ENCODE measurements at regions not wholly inside any gene's neighbourhood (a gene's known extent, or its start where the extent isn't known, plus 50 kb on each side); places are given as distances from the start of the nearest gene placed in this dataset.

DNA sequence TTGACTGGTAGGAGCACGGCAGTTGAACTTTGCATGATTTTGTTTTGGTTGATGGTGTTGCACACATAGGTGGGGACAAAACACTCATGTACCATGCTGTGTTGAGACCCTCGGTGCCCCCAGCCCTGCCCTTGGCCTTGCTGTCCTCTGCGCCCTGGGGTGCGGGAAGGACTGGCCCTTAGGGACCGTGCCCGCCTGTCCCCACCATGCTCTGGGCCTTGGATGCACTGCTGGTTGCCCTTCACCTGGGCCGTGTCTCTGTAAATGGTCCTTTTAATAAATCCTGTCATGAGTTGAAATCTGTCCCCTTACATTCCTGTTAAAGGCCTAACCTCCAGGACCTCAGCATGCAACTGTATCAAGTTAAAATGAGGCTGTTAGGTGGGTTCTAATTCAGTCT is 102.3 kb upstream of the ANO1 start:
- Histone ChIP-seq H3K4me3 (no peak overlapping the region), H3K27ac (ENCODE audit: control insufficient read depth, insufficient read depth) (no peak overlapping the region), H4K20me1 (ENCODE audit: control insufficient read depth, insufficient read depth) (no peaks in the 10 kb centered on the region), H3K4me1 (ENCODE audit: control insufficient read depth, insufficient read depth, low read length) (peaks cover 3% of the 10 kb centered on the region; the same call in 1 of the 2 replicates), H3K9me3 (replicated peaks; ENCODE audit: control insufficient read depth, insufficient read depth, low read length) (no peaks in the 10 kb centered on the region), H2AFZ (ENCODE audit: control insufficient read depth, low read depth, low read length) (no peak overlapping the region), H3K79me2 (ENCODE audit: control insufficient read depth, insufficient read depth, low read length) (no peaks in the 10 kb centered on the region), H3K36me3 (ENCODE audit: control insufficient read depth in 2 of 2, insufficient read depth in 2 of 2, low read length in 1 of 2) (no peaks in the 10 kb centered on the region), H3K9ac (ENCODE audit: control insufficient read depth, insufficient read depth, low read length) (no peak overlapping the region), H3K4me2 (ENCODE audit: control insufficient read depth, insufficient read depth) (no peak overlapping the region), H3K27me3 (replicated peaks in 1 of 2; ENCODE audit: control insufficient read depth in 2 of 2, insufficient read depth in 2 of 2, low read length in 1 of 2) (peaks cover 0 to 4% of the 10 kb centered on the region in 2 experiments; a peak in 2 of 4 replicates)
- WGBS (ENCODE audit: insufficient coverage, insufficient replicate concordance, low lambda C conversion rate, missing lambda C conversion rate): 42% methylated on average over 7 of the region's 7 CpGs
- FAIRE-seq: no peak
- BruUV-seq (replicated peaks): no TSS peak
- TF ChIP-seq NBN (IDR thresholded peaks at IDR 0.05) (no peak), MYB (IDR thresholded peaks at IDR 0.05; ENCODE audit: borderline replicate concordance, low read depth, low read length) (no peak), NRF1 (conservative IDR thresholded peaks at IDR 0.05; ENCODE audit: low read depth, low read length) (no peak), ZNF207 (IDR thresholded peaks at IDR 0.05; ENCODE audit: borderline replicate concordance) (no peak), DPF2 (IDR thresholded peaks at IDR 0.05) (no peak), NR2C1 (IDR thresholded peaks at IDR 0.05) (no peak), POLR2AphosphoS5 (IDR thresholded peaks at IDR 0.05; ENCODE audit: low read length) (no peak), SRF (IDR thresholded peaks at IDR 0.05; ENCODE audit: low read depth in 2 of 2, low read length in 2 of 2) (no peak), RB1 (IDR thresholded peaks at IDR 0.05; ENCODE audit: borderline replicate concordance) (no peak), ZNF274 (IDR thresholded peaks at IDR 0.05; ENCODE audit: insufficient read depth, insufficient read length) (no peak), MEF2A (IDR thresholded peaks at IDR 0.05; ENCODE audit: insufficient read depth, low read depth, low read length) (no peak), SUPT20H (IDR thresholded peaks at IDR 0.05; ENCODE audit: borderline replicate concordance, control insufficient read depth, low read depth, low read length) (no peak), RUNX3 (IDR thresholded peaks at IDR 0.05; ENCODE audit: low read length) (no peak)
- TF ChIP-seq, protein P1, sequence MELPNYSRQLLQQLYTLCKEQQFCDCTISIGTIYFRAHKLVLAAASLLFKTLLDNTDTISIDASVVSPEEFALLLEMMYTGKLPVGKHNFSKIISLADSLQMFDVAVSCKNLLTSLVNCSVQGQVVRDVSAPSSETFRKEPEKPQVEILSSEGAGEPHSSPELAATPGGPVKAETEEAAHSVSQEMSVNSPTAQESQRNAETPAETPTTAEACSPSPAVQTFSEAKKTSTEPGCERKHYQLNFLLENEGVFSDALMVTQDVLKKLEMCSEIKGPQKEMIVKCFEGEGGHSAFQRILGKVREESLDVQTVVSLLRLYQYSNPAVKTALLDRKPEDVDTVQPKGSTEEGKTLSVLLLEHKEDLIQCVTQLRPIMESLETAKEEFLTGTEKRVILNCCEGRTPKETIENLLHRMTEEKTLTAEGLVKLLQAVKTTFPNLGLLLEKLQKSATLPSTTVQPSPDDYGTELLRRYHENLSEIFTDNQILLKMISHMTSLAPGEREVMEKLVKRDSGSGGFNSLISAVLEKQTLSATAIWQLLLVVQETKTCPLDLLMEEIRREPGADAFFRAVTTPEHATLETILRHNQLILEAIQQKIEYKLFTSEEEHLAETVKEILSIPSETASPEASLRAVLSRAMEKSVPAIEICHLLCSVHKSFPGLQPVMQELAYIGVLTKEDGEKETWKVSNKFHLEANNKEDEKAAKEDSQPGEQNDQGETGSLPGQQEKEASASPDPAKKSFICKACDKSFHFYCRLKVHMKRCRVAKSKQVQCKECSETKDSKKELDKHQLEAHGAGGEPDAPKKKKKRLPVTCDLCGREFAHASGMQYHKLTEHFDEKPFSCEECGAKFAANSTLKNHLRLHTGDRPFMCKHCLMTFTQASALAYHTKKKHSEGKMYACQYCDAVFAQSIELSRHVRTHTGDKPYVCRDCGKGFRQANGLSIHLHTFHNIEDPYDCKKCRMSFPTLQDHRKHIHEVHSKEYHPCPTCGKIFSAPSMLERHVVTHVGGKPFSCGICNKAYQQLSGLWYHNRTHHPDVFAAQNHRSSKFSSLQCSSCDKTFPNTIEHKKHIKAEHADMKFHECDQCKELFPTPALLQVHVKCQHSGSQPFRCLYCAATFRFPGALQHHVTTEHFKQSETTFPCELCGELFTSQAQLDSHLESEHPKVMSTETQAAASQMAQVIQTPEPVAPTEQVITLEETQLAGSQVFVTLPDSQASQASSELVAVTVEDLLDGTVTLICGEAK (IDR thresholded peaks at IDR 0.05; ENCODE audit: borderline replicate concordance): no peak
- TF ChIP-seq, protein P2, sequence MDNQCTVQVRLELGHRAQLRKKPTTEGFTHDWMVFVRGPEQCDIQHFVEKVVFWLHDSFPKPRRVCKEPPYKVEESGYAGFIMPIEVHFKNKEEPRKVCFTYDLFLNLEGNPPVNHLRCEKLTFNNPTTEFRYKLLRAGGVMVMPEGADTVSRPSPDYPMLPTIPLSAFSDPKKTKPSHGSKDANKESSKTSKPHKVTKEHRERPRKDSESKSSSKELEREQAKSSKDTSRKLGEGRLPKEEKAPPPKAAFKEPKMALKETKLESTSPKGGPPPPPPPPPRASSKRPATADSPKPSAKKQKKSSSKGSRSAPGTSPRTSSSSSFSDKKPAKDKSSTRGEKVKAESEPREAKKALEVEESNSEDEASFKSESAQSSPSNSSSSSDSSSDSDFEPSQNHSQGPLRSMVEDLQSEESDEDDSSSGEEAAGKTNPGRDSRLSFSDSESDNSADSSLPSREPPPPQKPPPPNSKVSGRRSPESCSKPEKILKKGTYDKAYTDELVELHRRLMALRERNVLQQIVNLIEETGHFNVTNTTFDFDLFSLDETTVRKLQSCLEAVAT (IDR thresholded peaks at IDR 0.05): no peak
- TF ChIP-seq, protein P3, sequence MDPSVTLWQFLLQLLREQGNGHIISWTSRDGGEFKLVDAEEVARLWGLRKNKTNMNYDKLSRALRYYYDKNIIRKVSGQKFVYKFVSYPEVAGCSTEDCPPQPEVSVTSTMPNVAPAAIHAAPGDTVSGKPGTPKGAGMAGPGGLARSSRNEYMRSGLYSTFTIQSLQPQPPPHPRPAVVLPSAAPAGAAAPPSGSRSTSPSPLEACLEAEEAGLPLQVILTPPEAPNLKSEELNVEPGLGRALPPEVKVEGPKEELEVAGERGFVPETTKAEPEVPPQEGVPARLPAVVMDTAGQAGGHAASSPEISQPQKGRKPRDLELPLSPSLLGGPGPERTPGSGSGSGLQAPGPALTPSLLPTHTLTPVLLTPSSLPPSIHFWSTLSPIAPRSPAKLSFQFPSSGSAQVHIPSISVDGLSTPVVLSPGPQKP (IDR thresholded peaks at IDR 0.05; ENCODE audit: low read depth, low read length): no peak
- CTCF ChIA-PET: no interaction called here
- intact Hi-C loops (cut with micrococcal nuclease; ENCODE audit: unreplicated experiment) (no loop called here), in situ Hi-C loops (cut with MboI) (no loop called here)
- no peak for DNase-seq (ENCODE audit: low read depth, low spot score)
- RAD21 ChIA-PET (ENCODE audit: unreplicated experiment): no interaction called here
- POLR2A ChIA-PET: no interaction called here
- ATAC-seq: no peak
- SMC1A ChIA-PET (ENCODE audit: uncharacterized antibody, unreplicated experiment): no interaction called here

Data from GM12878 (cell line).